Smooth muscle cell (in vitro differentiated cells): ENCODE measurements at regions not wholly inside any gene's neighbourhood (a gene's known extent, or its start where the extent isn't known, plus 50 kb on each side); places are given as distances from the start of the nearest gene placed in this dataset.

ENCODE experiments used
- DNase-seq: peaks from one replicate; lab custom pipeline; 2025; ENCODE audit not compliant: unreplicated experiment; lab: John Stamatoyannopoulos, UW
- H2AFZ ChIP-seq: fragments of 200-600 bp; sonication (generic); 2 replicates; pipeline ENCODE4 v1.6.0; 2016; ENCODE audit warnings: antibody characterized with exemption, low read depth, mild to moderate bottlenecking
- H3F3A ChIP-seq: fragments of 200-600 bp; sonication (generic); 2 replicates; pipeline ENCODE4 v1.6.0; 2017; ENCODE audit warnings: antibody characterized with exemption, low read depth
- H3K27ac ChIP-seq: fragments of 200-600 bp; sonication (generic); 2 replicates; pipeline ENCODE4 v1.5.1; 2016; ENCODE audit warnings: low read depth, mild to moderate bottlenecking
- H3K27me3 ChIP-seq: fragments of 200-600 bp; sonication (generic); 2 replicates; pipeline ENCODE4 v1.6.1; 2016; ENCODE audit warnings: low read depth, mild to moderate bottlenecking
- H3K36me3 ChIP-seq: fragments of 200-600 bp; sonication (generic); 2 replicates; pipeline ENCODE4 v1.5.1; 2016; ENCODE audit warnings: low read depth
- H3K4me1 ChIP-seq: fragments of 200-600 bp; sonication (generic); 2 replicates; pipeline ENCODE4 v1.5.1; 2016; ENCODE audit warnings: low read depth
- H3K4me2 ChIP-seq: fragments of 200-600 bp; sonication (generic); 2 replicates; pipeline ENCODE4 v1.6.0; 2016; ENCODE audit warnings: mild to moderate bottlenecking
- H3K4me3 ChIP-seq: fragments of 200-600 bp; sonication (generic); 2 replicates; pipeline ENCODE4 v1.5.1; 2016; ENCODE audit warnings: mild to moderate bottlenecking
- H3K79me2 ChIP-seq: fragments of 200-600 bp; sonication (generic); 2 replicates; pipeline ENCODE4 v1.6.0; 2016; ENCODE audit warnings: low read depth, mild to moderate bottlenecking
- H3K9ac ChIP-seq: fragments of 200-600 bp; sonication (generic); 2 replicates; pipeline ENCODE4 v1.6.0; 2016; ENCODE audit warnings: low read depth
- H3K9me3 ChIP-seq: fragments of 200-600 bp; sonication (generic); replicated peaks from 2 replicates; pipeline ENCODE4 v1.5.1; 2016; ENCODE audit warnings: low read depth
- H4K20me1 ChIP-seq: fragments of 200-600 bp; sonication (generic); 2 replicates; pipeline ENCODE4 v1.6.0; 2016; ENCODE audit warnings: low read depth
- CTCF ChIP-seq: fragments of 200-600 bp; sonication (generic); IDR thresholded peaks from 2 replicates; pipeline ENCODE4 v1.5.1; 2017; ENCODE audit warnings: borderline replicate concordance, mild to moderate bottlenecking, antibody characterized with exemption; ENCODE audit not compliant: insufficient read depth, poor library complexity, severe bottlenecking
- WGBS: methylation state at CpG from one replicate; pipeline ENCODE4 v1.1.7; 2016; ENCODE audit warnings: low lambda C conversion rate; 5-methylcytosine and 5-hydroxymethylcytosine counted together

DNA sequence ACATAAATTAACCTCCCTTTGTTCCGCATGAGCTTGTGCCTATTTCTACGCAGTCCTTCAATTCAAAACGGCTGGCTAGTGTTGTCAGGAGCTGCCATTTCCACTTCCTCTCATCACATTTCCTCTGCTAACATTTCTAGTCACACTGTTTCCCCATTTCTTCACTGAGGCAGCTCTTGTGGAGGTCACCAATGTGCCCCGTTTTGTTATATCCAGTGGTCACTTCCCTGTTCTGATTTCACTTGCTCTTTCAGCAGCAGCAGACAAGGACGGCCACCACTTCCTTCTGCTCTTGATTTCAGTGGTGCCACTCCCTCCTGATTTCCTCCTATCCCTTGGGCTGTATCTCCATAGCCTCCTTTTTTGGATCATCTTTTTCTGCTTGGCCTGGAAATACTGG, 64.8 kb upstream of the SEC61G start:
- Histone ChIP-seq H3K27me3 (no peaks in the 10 kb centered on the region), H3K4me2 (no peak overlapping the region), H3K9ac (no peak overlapping the region), H3K4me1 (no peaks in the 10 kb centered on the region), H3K9me3 (no peaks in the 10 kb centered on the region), H3K36me3 (no peaks in the 10 kb centered on the region), H3F3A (no peaks in the 10 kb centered on the region), H3K79me2 (no peaks in the 10 kb centered on the region), H2AFZ (no peak overlapping the region), H3K27ac (no peak overlapping the region), H3K4me3 (no peak overlapping the region), H4K20me1 (no peaks in the 10 kb centered on the region)
- TF ChIP-seq CTCF, result no peak
- 80% methylated on average over 5 of the region's 5 CpGs for WGBS
- DNase-seq, result no peak

- no peak overlapping the region for H3K9ac ChIP-seq
- no peak overlapping the region for H2AFZ ChIP-seq
- no peaks in the 10 kb centered on the region for H4K20me1 ChIP-seq
- no peaks in the 10 kb centered on the region for H3K36me3 ChIP-seq
- H3K4me3 ChIP-seq, result no peak overlapping the region
- TF ChIP-seq CTCF, result no peak
- no peaks in the 10 kb centered on the region for H3F3A ChIP-seq
- H3K9me3 ChIP-seq, result no peaks in the 10 kb centered on the region
- H3K4me1 ChIP-seq, result no peaks in the 10 kb centered on the region
- no peak overlapping the region for H3K27ac ChIP-seq
- no peaks in the 10 kb centered on the region for H3K27me3 ChIP-seq
- no peak for DNase-seq
- H3K4me2 ChIP-seq, result no peak overlapping the region
- no peaks in the 10 kb centered on the region for H3K79me2 ChIP-seq
- WGBS, result 97% methylated on average over 1 of the region's 1 CpG
Observed at GRCh38 chr7:54824655-54825054, 65.6 kb upstream of the SEC61G start.

DNA sequence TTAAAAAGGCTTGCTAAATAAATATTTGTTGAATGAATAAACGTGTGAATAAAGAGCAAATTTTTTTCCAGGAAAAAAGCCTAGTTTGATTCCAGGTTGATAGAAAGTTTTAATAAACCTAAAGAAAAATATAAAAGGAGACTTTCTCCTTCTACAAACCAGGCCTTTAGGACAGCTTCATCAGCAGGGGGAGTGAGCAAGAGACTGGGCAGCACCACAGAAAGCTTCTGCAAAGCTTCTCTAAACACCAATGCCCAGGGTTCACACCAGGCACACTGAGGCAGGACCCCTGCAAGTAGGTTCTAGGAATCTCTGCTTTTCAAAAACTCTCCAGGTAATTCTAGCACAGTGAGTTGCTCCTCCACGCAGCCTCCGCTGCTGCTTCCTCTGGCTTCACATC, 66.4 kb upstream of the SEC61G start:
- H3K4me1 ChIP-seq, result no peaks in the 10 kb centered on the region

More for the DNA sequence above, 66.4 kb upstream of the SEC61G start:
- 85% methylated on average over 3 of the region's 3 CpGs for WGBS
- Histone ChIP-seq H3K27ac (no peak overlapping the region), H4K20me1 (no peaks in the 10 kb centered on the region), H3K4me2 (no peak overlapping the region), H3K79me2 (no peaks in the 10 kb centered on the region), H2AFZ (no peak overlapping the region), H3F3A (no peaks in the 10 kb centered on the region), H3K9ac (no peak overlapping the region), H3K4me3 (no peak overlapping the region), H3K9me3 (no peaks in the 10 kb centered on the region), H3K36me3 (no peaks in the 10 kb centered on the region), H3K27me3 (no peaks in the 10 kb centered on the region)
- no peak for TF ChIP-seq CTCF
- no peak for DNase-seq
